ENCODE measurements at regions not wholly inside any gene's neighbourhood (a gene's known extent, or its start where the extent isn't known, plus 50 kb on each side); places are given as distances from the start of the nearest gene placed in this dataset.

- dilution Hi-C loops (cut with MboI; ENCODE audit: extremely low pct_ligation_motif_present, low sequenced_read_pairs) = no loop called here
- TF ChIP-seq MAX (IDR thresholded peaks at IDR 0.05; ENCODE audit: insufficient read depth, insufficient read length) (no peak), CTCF (IDR thresholded peaks at IDR 0.05; ENCODE audit: extremely low read depth in 1 of 2, insufficient read depth in 1 of 2, low read depth in 1 of 2, low read length in 2 of 2) (no peak), MYC (IDR thresholded peaks at IDR 0.05; ENCODE audit: low read depth, low read length) (no peak), EZH2 (IDR thresholded peaks at IDR 0.05; ENCODE audit: borderline replicate concordance, low read depth, low read length, severe bottlenecking) (no peak), POLR2AphosphoS5 (IDR thresholded peaks at IDR 0.05; ENCODE audit: insufficient read depth, low read depth, low read length) (no peak), GATA2 (IDR thresholded peaks at IDR 0.05; ENCODE audit: insufficient read depth, insufficient read length, low read depth, low read length) (no peak), JUN (IDR thresholded peaks at IDR 0.05; ENCODE audit: borderline replicate concordance, insufficient read depth, insufficient read length, low read depth) (no peak), FOS (IDR thresholded peaks at IDR 0.05; ENCODE audit: borderline replicate concordance, insufficient read depth, low read length) (no peak), POLR2A (IDR thresholded peaks at IDR 0.05; ENCODE audit: low read depth, low read length) (no peak)
- ChIA-PET CTCF (interaction anchor here (0.7 to 2.8 kb wide), 4 partner anchors 13 to 44 kb away, joined by 3 to 12 read pairs (median 4); no protein-coding TSS in a partner anchor), POLR2A (interaction anchor here (0.6 kb wide), 1 partner anchor 783 kb away, joined by 8 read pairs; no protein-coding TSS in a partner anchor)
- no peaks in the 10 kb centered on the region for H3K79me2 ChIP-seq (ENCODE audit: control insufficient read depth, insufficient read depth, low read length)
- H3K27ac ChIP-seq (ENCODE audit: insufficient read depth, low read depth, low read length) = no peak overlapping the region
- H3K27me3 ChIP-seq (ENCODE audit: control insufficient read depth in 2 of 2, insufficient read depth in 2 of 2, low read length in 2 of 2) = no peaks in the 10 kb centered on the region
- no peaks in the 10 kb centered on the region for H3K9me3 ChIP-seq (replicated peaks; ENCODE audit: control insufficient read depth, insufficient read depth, low read length)
- no peaks in the 10 kb centered on the region for H3K36me3 ChIP-seq (ENCODE audit: control insufficient read depth in 2 of 2, extremely low read depth in 1 of 2, insufficient read depth in 2 of 2, low read length in 2 of 2)
- no peaks in the 10 kb centered on the region for H4K20me1 ChIP-seq (replicated peaks; ENCODE audit: control insufficient read depth, extremely low read depth, insufficient read depth, low read length)
- H3K4me2 ChIP-seq (ENCODE audit: insufficient read depth, low read length) = no peak overlapping the region
- DNase-seq (ENCODE audit: low read depth, low spot score) (no peak), FAIRE-seq (no peak)
- H2AFZ ChIP-seq (ENCODE audit: low read depth, low read length) = no peak overlapping the region
- H3K9me1 ChIP-seq (replicated peaks; ENCODE audit: control insufficient read depth, extremely low read depth, insufficient read depth, low read length) = no peaks in the 10 kb centered on the region
- no peak overlapping the region for H3K9ac ChIP-seq (replicated peaks; ENCODE audit: extremely low read depth, insufficient read depth, low read length)
- no TSS peak for BruUV-seq (replicated peaks)
- intact Hi-C loops (cut with micrococcal nuclease) = no loop called here
- no peaks in the 10 kb centered on the region for H3K4me1 ChIP-seq (ENCODE audit: control insufficient read depth, extremely low read depth, insufficient read depth, low read length)
- H3K4me3 ChIP-seq (replicated peaks in 1 of 3; ENCODE audit: insufficient read depth in 1 of 3, low read depth in 1 of 3, low read length in 3 of 3) = no peak overlapping the region
Observed at GRCh38 chr15:39497759-39498565, 82.9 kb upstream of the THBS1 start.

All from endothelial cell of umbilical vein (primary cell).